NCI-H748 (cell line): ENCODE measurements at regions not wholly inside any gene's neighbourhood (a gene's known extent, or its start where the extent isn't known, plus 50 kb on each side); places are given as distances from the start of the nearest gene placed in this dataset.
A peak's percentile ranks its signal among the peaks of the same experiment; 100 is the strongest.
"Not testable (repeated sequence)": the region's sequence is repeated elsewhere in the genome, so short reads cannot be mapped to it uniquely, and the experiment has no call there.

Experiments
- DNase-seq: peaks from one replicate; lab custom pipeline; 2025; ENCODE audit not compliant: unreplicated experiment; lab: John Stamatoyannopoulos, UW

DNA sequence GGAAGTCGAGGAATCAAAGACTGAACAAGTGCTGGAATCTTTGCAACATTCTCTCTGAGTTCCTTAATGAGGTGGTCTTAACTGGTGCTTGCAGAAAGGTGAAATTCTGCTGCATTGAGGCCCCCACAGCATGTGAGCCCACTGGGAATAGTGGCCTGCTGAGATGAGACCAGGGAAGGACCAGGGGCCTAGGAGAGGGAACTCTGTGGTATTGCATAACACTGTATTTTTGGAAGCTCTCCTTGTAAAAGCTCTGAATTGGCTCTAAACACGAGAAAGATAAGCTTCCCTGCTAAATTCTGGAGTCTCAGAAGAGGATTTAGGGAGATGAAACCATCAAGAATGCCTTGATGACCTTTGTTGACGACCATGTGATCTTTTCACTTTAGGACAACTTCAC lies 100.4 kb upstream of the TSC22D1 start:
- DNase-seq: no peak

DNA sequence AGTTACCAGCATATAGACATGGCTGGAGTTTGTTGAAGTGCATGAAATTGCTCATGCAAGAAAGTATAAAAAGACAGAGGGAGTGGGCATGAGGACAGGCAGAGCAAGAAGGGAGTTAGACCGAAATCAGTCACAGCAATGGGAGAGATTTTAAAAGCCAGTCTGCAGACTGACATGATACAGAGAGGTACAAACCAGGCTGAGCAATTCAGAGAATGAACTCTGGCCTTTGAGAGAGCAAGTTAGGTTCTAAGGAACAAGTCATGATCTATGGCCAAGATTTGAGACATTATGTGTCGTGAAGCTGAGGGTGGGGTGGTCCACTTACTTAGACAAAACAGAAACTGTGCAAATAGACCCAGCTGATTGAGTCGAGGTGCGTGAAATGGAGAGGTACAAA lies 93.4 kb upstream of the TSC22D1 start:
- DNase-seq: no peak

DNA sequence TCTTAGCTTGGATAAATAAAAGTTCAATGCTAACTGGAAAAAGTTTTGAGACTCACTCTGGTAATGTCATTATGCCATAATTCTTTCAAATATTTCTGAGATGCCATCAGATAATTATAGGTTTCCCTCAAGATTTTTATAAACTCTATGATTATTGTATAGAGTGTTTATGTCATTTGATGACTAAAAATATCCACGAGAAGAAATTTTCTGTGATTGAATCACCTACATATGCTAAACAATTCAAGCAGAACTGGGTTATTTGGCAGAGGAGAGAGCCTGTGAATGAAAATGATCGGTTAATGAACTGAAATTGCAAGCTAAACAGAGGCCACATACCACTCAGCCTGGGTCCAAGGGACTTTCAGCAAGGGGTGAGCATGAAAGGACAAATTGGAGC lies 92.6 kb upstream of the TSC22D1 start:
- no peak for DNase-seq

DNA sequence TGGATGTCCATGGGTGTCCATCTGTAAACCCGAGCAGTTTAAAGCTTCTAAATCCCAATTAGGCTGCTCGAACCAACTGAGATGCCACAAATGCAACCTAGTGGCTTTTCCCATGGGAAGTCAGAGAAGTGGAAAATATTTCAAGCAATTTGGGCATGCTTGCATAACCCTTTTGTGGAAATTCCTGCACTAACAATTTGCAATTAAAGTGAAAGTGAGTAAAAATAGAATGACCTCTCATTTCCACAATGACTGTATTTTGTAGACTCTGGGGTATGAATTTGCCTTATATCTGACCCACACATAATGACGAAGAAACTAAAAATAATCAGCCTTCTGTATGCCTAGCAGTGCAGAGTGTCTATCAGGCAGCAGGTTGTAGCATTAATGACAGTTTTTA lies 91.8 kb upstream of the TSC22D1 start:
- no peak for DNase-seq

DNA sequence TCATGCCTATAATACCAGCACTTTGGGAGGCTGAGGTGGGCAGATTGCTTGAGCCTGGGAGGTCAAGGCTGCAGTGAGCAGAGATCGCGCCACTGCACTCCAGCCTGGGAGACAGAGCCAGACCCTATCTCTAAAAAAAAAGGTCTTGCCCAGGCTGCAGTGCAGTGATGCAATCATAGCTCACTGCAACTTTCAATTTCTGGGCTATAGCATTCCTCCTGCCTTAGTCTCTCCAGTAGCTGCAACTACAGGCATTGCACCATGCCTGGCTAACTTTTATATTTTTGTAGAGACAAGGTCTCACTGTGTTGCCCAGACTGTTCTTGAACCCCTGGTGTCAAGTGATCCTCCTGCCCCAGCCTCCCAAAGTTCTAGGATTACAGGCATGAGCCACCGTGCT lies 90.4 kb upstream of the TSC22D1 start:
- DNase-seq: not testable (repeated sequence)

DNA sequence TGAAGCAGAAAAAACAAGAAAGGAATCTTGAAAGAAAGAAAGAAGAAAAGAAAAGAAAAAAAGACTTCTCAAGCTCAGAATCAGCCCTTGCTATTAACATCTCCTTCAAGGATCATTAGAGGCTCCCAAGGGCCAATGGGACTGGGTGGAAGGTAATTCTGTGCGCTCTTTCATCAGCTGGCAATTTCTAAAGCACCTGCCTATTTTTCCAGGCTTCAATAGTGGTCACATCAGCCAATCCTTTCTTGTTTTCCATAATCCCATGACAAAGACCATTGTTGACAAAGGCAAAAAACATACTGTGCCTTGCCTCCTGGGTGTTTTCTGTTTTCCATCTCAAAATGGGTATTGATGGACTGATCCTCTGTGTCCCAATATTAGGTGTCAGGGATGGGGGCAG lies 88.2 kb upstream of the TSC22D1 start:
- peak; percentile 70 for DNase-seq

DNA sequence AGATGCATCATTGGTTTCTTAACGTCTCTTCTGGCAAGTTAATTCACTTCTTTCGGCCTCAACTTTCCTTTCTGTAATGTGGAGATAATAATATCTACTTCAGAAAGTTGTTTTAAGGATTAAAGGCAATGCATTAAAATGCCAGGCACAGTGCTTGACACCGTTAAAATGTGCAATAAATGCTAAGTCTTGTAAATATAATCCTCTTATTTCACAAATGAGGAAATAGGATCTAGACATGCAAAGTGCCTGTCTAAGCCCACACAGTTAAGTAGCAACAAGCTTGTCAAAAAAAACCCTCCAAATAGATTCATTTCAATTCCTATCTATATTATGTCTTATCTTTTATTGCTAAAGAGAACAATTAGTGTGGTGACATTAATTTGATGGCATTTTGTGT lies 86.4 kb upstream of the TSC22D1 start:
- no peak for DNase-seq

DNA sequence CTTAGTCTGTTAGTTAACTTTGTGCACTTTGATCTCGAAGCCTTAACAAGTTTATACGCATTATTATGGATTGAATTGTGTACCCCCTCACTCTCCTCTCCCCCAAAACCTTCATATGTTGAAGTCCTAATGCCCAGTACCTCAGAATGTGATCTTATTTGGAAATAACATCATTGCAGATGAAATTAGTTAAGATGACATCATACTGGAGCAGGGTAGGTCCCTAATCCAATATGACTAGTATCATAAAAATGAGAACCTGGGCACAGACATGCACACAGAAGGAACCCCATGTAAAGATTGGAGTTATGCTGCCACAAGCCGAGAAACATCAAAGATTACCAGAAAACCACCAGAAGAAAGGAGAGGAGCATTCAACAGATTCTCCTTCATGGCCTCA lies 85.8 kb upstream of the TSC22D1 start:
- no peak for DNase-seq

DNA sequence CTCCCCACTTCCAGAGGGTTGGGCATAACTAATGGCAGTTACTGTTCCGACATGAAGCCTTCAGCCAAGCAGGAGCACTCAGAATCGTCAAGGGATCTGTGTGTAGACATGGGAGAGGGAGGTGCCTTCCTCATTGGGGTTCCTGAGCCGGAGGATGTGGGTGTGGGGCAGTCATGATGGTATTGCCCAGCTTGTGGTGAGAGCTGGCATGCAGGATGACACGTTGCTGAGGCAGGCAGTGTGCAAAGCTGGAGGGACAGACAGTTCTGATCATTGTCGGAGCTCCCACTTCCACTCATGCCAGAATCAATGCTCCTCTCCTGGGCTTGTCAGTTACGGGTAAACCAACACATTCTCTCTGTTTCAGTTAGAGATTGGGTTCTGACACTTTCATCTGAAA lies 83.9 kb upstream of the TSC22D1 start:
- no peak for DNase-seq

DNA sequence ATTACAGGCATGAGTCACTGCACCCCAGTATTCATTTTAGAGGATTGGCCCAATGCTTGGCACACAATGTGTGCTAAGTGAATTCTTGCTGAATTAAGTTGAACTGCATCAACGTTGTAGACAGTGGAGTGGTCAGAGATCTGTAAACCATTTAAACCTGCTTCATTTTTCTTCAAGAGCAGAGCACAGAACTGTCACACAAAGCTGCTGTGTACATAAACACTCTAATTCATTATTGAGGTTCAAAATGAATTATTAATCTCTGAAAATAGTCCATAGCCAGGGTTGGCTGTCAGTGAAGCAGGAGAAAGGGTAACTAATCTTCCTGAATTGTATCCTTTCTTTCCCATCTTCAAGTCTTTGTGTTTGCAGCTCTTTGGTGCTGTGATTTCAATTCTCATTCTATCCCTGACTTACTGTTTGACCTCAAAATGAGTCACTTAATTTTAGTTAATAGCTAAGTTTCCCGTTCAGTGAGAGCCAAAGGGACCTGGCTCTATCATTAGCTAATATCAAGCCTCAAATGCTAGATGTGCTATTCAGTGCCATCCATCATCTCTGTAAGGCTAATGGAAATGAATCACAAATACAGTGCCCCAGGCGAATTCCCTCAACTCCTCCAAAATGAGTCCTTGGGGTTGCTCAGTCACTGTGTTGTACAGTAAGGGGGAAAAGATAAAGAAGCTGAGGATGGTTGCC lies 77.0 kb upstream of the TSC22D1 start:
- no peak for DNase-seq

DNA sequence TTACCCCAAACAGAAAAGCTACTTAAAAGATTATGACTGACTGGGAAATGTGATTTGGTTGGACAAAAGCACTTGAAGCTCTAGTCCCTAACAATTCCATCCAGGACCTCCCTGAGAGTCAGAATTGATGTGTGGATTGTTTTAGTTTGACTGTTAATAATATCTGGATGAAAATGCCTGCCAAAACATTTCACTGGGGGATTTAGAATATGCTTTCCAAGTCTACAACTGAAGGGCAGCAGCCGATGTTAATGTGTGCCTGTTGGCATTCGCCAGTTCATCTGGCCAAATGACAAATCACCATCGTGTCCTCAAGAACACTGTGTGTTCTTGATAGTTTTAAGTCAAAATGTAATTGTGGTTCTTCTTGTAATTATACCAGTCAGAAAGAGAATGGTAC lies 76.0 kb upstream of the TSC22D1 start:
- no peak for DNase-seq

DNA sequence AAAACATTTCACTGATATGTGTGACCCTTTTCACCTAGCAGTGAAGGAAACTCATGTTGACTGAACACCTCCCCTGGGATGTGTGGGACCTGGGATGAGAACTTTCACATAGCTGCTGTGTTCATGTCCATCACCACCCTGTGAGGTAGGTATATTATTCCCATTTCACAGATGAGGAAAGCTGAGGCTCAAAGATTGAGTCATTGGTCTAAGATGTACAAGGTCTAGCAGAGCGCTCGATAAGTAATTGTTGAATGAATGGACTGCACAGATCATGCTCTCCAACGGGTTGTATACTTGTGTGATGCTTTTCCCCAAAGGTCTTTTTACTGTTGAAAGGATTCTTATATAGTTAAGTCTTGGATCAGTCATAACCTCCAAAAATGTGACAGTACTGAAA lies 75.6 kb upstream of the TSC22D1 start:
- DNase-seq: no peak

DNA sequence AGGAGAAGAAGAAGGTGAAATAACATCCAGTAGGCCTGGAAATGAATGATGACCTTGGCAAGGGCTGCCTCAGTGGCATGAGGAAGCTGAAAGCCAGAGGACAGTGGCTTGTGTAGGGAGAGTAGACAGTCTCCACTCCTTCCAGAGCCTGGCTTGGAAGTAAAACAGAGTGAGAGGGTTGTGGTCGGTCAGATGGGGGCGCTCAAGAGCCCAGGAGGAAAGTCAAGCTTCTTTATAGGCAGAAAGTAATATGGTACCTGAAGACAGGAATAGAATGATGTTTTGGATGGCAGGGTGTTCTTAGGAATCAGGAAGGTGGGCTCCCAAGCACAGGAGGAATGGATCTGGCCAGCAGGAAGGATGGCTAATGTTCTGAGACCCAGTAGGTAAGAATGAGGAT lies 75.1 kb upstream of the TSC22D1 start:
- peak; percentile 52 for DNase-seq

DNA sequence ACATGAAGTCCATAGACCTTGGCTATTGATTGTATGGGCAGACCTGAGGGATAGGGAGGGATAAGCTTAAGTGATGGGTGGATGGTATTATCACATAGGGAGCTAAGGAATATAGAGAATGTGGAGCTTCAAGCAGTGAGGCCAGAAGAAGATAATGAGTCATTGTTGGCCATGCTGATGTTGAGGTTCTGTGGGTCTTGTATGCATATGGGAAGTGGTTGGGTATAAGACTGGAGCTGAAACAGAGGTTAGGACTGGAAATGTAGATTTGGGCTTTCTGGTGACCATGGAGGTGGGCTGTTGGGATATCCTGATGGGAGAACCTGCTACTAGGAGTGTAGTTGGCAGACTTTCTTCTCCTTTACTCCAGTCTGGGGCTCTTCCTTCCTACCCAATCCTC lies 73.7 kb upstream of the TSC22D1 start:
- DNase-seq: no peak

DNA sequence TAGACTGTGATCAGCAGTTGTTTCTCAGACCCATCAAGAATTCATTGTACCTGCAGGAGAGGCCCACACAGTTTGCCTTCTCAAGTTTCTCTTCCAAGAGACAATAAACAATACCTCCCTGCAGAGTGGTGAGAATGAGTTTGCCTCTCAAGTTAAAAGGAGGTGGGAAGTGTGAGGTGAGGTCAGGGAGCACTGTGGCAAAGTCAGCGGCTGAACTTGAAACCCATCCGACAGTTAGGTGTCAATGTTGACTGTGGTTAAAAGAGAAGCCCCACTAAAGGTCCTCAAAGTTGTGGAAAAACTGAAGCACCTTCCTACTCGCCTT lies 72.9 kb upstream of the TSC22D1 start:
- DNase-seq: no peak

DNA sequence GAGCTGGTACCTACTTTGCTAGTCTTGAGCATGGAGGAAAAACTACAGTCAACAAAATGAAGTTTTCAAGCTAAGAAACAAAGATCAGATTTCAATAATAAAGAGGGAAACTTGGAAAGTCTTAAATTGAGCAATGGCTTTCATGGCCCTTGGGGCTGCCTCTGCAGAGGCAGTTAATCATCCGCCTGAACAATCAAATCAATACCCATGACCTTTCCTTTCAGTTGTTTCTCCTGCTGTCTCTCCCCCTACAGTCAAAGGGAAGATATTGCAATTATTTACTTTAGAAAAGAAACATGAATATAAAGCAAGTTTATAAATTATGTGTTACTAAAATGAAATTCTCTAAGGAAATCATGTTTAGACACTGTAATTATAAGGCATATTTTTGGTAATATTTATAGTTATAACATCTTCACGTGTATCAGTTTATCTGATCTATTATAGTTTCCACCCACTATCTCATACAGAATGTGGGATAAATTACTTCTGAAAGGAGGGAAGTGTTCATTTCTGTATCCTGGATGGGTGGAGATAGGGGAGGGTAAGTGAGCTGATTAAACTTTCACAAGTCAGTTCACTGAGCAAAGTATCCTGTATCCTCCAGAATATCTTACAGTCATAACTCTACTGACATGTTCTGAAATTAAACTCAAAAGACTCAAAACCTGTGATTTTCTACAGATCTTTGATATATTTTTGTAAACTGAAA lies 72.4 kb upstream of the TSC22D1 start:
- peak; percentile 29 for DNase-seq

DNA sequence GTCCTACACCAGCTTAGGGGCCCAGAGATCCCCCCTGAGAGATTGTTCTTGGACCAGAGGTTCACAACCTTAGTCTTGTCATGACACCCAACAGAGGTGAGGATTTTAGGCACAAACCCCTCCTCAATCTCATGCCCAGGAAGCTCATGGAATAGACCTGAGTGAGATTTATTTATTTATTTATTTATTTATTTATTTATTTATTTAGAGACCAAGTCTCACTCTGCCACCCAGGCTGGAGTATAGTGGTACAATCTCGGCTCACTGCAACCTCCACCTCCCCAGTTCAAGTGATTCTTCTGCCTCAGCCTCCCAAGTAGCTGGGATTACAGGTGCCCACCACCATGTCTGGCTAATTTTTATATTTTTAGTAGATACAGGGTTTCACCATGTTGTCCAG lies 71.4 kb upstream of the TSC22D1 start:
- DNase-seq: not testable (repeated sequence)

DNA sequence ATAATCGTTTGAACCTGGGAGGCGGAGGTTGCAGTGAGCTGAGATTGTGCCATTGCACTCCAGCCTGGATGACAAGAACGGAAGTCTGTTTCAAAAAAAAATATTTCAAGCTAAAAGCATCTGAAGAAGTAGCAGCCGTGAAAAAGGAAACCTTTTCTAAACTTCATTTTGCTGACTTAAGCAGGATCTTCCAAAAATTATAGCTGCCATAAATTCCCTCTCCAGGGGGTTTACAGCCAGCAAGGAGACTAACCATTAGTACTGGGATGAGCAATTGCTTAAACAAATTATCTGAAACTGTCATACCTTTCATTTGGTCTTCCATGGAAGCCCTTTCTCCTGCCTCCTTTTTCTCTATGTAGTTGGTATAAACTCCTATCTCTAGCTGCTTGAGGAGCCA lies 69.9 kb upstream of the TSC22D1 start:
- no peak for DNase-seq

DNA sequence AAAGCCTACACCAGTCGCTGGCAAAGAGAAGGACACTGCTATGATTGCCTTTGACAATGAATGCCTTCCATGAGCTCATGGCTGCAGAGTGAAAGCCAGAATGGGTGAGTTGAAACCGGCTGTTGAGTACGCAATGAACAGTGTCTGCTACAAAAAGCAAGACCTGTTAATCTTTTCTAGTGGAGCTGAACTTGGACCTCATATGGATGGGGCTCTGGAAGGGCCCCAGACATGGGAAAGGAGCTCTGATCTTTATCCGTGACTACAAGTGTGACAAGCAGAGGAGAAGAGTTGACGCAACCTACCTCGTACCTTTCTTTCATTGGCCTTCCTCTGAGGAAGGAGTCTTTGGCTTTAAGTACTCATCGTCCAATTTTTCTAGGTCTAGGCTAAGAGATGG lies 67.1 kb upstream of the TSC22D1 start:
- DNase-seq: no peak

DNA sequence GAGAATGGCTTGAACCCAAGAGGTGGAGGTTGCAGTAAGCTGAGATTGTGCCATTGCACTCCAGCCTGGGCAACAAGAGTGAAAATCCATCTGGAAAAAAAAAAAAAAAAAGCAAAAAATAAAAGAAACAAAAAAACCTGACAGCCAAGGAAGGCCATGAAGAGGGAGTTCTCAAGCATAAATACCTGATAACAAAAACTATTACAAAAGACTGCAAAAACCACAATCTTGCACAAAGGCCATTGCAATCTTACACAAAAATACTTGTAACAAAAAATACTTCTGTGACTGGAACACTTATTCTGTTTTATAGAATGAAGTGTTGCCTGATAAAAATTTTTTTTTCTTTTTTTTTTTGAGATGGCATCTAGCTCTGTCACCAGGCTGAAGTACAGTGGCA lies 61.5 kb upstream of the TSC22D1 start:
- DNase-seq: no peak

DNA sequence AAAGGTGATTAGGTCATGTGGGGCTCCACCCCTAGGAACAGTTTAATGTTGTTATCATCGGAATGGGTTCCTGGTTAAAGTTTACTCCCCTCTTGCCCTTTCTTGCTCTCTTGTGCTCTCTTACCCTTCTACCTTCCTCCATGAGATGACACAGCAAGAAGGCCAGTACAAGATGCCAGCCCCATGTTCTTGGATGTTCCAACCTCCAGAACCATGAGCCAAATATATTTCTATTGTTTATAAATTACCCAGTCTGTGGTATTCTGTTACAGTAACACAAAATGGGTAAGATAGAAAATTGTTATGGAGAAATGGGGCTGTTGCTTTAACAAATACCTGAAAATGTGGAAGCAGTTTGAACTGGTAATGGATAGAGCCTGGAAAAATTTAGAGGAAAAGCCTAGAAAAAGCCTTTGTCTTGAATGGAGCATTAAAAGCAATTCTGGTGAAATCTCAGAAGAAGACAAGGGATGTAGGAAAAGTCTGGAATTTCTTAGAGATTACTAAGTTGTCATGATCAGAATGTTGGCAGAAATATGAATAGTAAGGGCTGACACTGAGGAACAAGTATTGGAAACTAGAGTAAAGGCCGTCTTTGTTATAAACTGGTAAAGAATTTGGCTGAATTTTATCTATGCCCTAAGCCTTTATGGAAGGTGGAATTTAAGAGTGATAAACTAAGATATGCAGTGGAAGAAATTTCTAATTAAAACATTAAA lies 53.5 kb upstream of the TSC22D1 start:
- no peak for DNase-seq

DNA sequence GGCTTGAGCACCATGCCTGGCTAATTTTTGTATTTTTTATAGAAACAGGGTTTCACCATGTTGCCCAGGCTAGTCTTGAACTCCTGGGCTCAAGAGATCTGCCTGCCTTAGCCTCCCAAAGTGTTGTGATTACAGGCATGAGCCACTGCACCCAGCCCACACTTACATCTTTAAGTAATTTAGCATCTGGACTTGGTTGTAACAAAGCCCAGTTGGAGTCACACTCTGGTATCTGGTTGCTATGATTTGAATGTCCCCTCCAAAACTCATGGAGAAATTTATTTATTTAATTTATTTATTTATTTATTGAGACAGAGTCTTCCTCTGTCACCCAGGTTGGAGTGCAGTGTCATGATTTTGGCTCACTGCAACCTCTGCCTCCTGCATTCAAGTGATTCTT lies 52.7 kb upstream of the TSC22D1 start:
- DNase-seq: not testable (repeated sequence)
